ENCODE measurements at regions not wholly inside any gene's neighbourhood (a gene's known extent, or its start where the extent isn't known, plus 50 kb on each side); places are given as distances from the start of the nearest gene placed in this dataset.

DNA sequence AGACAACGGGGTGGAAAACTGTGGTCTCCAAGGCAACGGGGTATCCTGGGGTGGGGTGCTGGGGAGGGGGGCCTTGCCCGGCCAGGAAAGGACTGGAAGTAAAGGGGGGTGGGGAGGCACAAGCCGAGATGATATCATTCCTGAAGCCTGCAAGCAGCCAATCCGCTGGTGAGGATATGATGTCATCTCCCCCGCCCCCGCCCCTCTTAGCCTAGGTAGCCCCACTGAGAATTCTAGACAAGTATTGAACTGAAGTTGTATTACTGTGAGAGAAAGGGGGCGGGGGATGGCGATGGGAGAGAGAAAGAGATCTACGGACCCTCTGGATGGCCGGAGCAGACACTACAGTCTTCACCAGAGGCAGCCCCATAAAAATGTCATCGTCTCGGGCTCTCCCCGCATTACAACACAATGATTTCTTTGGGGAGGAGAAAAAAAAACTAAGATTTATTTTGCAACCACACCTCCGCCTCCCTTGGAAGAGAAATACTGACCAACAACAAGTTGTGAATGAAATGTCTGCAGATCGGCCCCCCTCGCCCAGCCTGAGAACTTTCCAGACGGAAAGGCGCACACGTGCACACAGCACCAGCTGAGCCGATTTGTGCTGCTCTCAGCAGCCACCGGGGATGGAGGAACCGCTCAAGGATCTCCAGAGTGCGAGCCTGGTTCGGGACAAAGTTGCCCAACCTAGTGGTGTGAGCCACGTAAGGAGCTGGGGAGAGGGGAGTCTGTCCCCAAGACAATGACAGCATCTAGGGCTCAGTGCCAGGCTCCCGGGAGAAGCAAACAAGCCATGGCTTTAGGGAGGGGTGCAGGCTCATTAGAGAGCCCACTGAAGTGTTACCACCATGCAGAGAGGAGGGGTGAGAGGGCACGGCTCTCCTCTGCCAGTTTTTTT, 222.1 kb downstream of the SOX9 start:
- DNase-seq (ENCODE audit: low read depth), result no peak

DNA sequence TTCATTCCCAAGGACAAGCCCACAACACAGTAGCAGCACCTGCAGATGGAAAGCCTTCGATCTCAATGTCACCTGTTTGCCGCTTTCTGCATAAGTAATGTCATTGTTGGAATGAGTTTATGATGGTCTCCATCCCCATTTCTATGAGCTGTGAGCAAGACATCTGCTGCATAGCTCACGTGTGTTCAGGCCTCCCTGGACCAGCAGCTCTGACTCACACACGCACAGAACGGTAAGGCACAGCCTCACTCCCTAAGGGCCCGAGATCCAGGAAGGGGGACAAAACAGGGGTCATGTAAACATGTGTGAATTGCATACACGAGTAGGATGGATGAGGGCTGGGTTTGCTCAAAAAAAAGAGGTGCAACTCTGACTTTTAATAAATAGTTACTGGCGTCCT, 223.1 kb downstream of the SOX9 start:
- DNase-seq (ENCODE audit: low read depth), result no peak

DNA sequence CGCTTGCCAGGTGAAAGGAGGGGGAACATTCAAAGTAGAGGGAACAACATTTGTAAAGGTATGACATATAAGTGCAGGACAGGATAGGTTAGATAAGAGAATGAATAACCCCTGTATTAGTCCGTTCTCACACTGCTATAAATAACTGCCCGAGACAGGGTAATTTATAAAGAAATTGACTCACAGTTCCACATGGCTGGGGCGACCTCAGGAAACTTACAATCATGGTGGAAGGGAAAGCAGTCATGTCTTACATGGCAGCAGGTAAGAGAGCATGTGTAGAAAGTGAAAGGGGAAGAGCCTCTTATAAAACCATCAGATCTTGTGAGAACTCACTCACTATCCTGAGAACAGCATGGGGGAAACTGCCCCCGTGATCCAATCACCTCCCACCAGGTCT, 223.8 kb downstream of the SOX9 start:
- no peak for DNase-seq (ENCODE audit: low read depth)

DNA sequence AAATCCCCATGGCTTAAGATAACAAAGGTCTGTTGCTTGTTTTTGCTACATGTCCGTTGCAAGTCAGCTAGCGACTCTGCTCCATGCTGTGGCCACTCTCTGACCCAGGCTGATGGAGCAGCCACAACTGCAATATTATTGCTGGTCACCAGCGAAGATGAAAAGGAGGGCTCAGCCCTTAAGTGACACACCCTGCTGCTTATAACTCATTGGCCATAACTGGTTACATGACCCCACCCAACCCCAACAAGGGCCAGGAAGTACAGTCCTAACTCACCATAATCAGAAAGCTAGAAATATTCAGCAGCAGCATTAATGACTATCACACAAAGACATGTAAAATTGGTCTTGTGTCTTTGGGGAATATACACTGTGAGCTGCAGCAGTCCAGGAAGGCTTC, 224.3 kb downstream of the SOX9 start:
- DNase-seq (ENCODE audit: low read depth), result no peak

DNA sequence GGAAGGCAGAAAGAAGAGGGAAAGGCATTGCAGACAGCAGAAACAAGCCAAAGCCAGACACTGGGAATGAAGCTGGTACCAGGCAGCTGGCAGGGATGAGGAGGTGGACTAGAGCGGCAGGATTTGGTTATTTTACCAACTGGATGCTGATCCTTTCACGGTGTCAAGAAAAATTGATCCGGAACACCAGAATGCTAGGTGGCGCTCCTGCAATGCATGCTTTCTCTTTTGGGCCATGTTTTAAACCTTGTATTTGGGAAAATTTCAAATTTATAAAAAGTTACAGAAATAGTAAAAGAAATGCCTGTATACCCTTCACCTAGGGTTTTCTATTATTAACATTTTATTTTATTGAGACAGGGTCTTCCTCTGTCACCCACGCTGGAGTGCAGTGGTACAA, 224.7 kb downstream of the SOX9 start:
- no peak for DNase-seq (ENCODE audit: low read depth)

DNA sequence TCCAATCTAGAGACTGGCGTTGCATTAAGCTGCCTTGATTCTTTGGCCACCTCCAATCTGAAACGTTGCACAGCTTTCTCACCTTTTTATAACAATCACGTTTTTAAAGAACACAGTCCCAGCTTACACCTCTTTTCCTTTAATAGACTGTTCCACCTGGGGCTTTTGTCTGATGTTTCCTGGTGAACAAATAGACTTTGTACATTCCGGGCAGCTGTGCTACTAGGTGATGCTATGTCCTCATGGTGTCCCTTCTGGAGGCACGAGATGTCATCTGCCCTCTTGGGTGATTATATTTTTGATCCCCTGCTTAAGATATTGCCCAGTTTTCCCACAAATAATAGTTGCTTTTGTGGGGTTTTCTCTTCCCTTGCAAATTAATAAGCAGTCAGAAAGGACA, 225.5 kb downstream of the SOX9 start:
- no peak for DNase-seq (ENCODE audit: low read depth)

DNA sequence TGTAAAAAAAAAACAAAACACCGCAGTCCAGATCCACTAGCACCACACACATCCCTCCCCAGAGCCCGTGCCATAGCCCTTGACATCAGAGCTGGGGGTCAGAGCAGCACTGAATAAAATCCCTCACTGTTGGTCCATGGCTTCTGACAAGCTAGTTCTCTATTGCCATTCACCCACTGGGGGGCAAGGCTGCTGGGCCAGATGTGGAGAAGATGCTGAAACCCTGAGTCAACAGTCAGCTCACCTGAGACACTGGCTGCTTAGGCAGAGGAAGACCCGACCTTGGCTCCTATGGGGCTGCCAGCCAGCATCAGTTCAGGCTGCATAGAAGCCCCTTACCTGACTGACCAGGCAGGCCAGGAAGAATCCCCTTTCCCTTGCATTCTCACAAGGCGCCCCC, 228.2 kb downstream of the SOX9 start:
- DNase-seq (ENCODE audit: low read depth), result no peak

DNA sequence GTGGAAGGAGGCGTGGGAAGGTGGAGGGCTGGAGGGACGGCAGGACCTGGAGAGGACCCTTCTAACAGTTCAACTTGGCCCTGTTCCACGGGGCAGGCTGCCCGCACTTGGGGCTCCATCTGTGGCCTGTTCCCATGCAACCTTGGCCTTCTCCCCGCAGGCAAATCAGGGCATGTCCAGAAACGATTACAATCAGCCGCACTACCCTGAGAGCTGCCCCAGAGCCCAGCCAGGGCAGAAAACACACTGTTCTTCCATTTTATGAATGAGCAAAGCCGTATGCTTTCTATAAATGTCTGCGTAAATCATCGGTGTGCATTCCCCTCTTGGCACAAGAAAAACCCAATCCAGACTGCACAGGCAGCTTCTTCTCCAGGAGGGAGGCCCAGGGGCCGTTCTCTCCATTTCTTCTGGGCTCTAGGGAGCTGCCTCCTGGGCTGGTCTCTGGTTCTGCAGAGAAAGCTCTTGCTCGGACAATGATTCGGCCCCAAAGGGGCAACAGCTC, 228.7 kb downstream of the SOX9 start:
- DNase-seq (ENCODE audit: low read depth), result no peak

DNA sequence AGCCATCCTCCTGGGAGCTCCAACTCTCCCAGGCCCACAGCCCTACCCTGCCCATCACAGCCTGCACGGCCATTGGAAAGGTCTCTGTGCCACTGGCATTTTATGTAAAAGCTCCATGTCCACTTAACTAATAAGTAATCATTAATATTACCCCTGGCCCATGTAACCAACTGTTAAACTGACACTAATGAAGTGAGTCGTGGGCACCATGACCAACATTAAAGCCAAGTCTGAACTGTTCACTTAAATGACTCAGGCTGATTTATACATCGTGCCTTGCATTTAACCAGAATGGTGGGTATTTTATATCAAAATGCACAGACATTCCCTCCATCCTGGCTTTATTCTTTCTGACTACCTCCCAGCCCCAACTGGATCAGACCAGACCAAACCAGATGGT, 229.3 kb downstream of the SOX9 start:
- no peak for DNase-seq (ENCODE audit: low read depth)

DNA sequence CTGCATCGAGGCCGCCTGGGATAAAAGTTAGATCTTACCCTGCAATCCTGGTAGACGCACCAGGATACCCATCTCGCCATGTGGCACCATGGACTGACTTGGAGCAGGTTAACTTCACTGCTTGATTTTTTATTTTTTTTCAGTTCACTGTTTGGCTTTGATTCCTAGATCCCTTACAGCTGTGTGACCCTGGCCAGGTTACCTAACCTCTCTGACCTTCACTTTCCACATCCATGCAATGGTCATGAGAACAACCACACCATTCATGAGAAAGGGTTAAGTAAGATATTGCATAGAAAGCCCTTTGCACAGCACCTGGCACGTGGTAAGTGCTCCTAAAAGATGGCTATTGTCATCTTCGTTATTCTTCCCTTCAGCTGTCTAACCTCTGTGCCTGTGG, 230.5 kb downstream of the SOX9 start:
- DNase-seq (ENCODE audit: low read depth), result no peak

DNA sequence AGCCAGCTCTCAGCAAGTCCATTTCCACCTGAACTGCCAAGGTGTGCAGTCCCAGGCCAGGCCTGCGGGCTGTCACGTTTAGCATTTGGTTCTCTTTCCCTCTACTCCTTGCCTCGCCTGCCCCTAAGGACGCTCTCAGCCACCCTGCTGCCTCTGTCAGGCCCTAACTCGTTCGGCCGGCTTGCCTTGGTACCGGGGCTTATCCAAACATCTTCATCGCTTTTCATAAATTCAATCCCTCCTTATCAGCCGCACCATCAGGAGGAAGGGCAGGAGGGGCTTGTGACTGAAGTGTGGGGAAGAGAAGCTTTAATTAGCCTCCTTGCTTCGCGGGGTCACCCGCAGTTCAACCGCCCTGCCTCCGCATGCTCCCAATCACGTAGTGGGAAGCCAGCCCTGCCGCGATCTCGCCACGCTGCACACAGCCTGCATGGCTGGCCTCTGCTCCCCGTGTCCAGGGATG, 231.1 kb downstream of the SOX9 start:
- DNase-seq (ENCODE audit: low read depth), result no peak

DNA sequence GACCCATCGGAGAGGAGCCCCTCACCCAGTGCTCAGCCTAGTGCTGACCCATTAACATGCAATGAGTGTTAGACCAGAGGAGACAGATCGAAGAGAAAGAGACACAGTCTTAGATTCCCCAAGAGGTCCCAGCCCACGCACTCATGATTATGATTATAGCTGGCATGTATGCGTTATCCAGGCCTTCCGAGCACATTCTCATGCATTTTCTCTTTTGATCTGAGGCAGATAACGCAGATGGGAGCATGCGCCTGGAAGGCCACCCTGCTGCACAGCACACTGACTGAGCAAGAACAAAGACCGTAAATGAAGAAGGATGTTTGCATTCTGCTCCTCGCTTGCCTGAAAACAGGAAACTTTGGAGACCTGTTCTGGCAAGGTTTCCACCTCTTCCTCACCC, 232.7 kb downstream of the SOX9 start:
- DNase-seq (ENCODE audit: low read depth), result no peak

DNA sequence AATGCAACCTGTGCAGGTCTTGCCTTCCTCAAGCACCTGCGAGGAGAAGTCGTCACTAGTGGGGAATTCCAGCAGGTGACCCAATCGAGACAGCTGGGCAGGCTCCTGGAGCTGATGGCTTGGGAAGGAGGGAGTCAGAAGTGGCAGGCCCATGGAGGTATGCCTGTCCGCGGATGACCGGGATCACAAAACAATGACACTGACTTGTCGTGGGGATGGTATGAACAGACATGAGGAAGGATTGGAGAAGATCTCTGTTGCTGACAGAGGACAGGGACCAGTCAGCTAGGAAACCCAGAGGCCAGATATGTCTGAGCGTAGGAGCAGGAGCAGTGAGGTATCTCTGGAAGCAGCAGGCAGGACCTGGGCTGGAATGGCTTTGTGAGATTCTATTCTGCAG, 233.3 kb downstream of the SOX9 start:
- DNase-seq (ENCODE audit: low read depth), result no peak

DNA sequence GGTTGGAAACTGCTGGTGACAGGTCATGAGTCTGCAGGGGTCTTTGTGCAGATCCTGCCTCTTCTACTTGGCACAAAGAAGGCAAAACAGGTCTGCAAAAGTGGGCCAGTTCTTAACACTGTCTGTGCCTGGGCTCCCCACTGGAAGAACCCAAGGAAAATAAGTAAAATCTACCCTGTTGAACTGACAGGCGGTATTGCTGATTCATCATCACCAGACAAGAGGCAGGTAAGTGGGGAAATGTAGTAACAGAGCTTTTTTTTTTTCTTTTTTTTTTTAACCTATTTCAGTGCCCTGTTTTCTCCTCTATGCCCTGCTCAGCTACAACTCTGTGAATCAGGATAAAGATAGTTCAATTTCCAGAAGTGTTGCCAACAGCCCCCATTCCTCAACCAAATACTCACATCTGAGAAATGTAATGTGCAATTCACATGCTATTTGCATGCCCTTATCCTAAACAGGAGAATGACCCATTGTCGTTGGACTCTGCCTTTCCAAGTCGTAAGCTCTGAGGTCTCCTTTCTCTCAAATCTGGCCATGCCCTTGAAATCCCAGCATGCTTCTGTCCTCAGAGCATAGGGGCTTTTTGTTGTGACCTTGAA, 237.0 kb downstream of the SOX9 start:
- no peak for DNase-seq (ENCODE audit: low read depth)

DNA sequence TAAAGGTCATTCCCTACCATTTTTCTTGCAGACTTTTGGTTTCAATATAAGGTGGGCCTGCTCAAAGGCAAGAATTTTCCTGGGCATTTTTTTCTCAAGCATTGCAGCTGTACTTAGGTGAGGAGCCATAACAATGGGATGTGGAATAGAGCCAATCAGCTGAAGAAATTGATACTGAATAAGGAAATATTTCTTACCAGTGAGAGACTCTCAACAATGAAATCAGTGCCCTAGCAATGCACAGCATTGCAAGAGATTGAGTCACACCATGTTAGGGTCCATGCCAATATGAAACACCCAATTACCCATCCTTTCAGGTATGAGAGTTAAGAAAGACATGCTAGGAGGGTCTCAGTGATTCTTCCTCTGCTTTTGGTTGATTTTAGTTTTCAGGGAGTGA, 237.6 kb downstream of the SOX9 start:
- no peak for DNase-seq (ENCODE audit: low read depth)

DNA sequence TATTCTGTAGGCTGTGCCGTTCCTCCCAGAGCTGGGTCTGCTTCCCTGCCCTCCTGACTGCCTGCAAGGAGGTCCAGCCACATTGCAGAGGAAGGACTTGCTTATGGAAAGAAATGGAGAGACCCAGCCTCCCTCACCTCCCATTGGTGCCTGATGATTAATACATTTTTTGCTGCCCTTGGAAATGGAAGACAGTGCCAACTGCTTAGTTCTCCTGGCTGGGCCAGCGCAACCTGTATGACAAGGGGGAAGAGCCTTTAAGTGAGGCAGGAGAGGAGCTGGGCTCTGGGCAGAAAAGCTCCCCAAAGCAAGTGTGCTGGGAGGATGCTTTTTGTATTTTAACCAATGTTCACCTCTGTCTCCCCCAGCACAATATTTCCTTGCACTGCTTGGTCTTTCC, 238.5 kb downstream of the SOX9 start:
- DNase-seq (ENCODE audit: low read depth), result no peak

DNA sequence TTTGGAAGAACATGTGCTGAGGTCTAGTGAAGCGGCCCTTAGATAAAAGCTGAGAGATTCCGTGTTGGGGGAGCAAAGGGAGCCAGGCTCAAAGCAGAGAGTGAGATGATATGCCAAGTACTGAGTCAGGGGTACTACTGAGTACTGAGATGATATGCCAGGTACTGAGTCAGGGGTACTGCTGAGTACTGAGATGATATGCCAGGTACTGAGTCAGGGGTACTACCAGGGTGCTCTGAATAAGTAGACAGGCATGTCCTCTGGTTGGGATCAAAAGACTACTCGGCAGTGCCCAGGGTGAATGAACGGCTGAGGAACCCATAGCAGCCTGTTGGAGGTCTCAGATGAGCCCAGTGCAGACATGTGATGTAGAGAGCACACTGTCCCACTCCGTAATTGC, 239.0 kb downstream of the SOX9 start:
- no peak for DNase-seq (ENCODE audit: low read depth)

DNA sequence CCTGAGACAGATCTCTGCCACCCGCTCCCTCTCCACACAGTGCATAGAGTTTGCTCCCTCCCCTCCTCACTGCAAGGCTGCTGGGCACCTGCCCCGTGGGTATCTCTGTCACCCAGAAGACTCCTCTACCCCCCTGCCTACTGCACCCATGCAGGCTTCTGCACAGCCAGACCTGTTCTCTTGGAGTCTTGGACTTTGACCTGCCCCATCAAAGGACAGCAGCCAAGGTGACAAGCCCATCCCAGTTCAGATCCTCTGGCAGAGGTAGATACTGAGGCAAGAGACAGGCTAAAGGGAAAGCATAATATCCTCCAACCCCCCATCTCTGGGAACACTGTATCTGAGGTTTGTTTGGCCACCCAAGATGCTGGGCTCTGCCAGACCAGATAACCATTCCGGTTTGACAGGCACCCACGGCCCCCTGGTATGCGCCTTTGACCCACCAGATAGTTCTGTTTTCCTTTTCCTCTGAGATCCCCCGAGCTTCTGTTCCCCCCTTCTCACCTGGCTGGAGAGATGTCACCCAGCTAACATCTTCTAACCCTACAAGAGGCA, 239.6 kb downstream of the SOX9 start:
- no peak for DNase-seq (ENCODE audit: low read depth)

DNA sequence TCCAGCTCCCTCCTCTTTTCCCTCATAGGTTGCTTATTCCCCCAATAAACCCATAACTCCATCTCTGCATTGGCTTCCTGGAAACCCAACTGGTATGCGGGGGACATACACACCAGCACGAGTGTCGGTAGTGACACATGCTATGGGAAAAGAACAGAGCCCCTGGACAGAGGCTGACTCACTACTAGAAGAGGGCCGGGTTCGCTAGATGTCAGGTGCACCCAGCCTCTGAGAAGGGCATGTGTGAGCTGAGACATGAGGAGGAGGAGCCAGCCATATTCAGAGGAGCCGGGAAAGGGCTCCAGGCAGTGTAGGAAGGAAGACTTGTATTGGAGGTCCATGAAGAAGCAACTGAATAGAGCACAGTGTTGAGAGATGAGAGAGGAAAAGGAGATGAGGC, 241.1 kb downstream of the SOX9 start:
- DNase-seq (ENCODE audit: low read depth), result no peak

DNA sequence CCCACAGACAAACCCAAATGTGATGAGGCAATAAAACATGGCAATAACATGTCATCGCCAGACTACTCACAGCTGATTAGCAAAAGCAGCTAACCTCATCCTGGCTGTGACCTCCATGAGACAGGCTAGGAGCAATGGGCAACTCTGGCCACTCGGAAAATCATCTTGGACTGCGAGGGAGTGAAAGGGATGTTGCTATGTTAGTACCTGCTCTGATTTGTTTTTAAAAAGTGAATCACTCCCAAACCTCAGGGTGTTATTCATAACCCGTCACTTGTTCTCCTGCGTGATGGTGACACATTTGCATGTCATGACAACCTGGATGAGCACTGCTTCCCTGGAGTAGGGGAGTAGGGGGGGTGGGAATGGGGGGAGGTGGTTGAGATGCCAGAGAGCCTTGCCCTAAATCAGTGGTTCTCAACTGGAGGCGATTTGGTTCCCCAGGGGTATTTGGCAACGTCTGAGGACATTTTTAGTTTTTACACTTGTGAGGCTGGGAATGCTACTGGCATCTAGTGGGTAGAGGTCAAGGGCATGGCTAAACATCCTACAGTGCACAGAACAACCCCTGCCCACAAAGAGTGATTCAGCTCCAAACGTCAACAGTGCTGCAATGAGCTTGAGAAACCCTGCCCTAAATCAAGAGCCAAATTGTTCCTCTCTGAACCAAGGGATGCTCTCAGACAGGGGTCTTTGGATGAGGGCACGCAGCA, 241.7 kb downstream of the SOX9 start:
- no peak for DNase-seq (ENCODE audit: low read depth)

DNA sequence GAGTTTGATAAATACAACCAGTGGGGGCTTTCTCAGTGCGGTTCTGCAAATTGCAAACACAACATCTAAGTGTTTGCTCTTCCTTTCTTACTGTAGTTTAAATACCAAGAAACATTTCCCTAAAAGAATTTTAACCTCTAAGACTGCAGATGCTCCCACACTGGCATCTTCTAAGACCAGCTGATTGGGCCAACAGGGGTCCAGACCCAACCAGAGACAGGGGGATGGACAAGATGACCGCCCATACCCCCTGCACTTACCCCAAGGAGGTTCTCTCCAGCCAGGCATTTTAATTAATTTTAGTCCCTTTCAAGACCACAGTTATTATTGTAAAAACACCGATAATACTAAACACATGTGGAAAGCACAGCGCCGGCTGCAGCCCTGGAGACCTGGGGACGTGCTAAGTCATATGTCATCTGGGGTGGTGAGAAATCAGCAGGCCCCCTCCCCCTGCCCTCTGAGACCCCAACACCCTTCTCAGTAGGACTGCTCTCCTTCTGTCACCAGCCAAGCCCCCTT, 242.3 kb downstream of the SOX9 start:
- no peak for DNase-seq (ENCODE audit: low read depth)

DNA sequence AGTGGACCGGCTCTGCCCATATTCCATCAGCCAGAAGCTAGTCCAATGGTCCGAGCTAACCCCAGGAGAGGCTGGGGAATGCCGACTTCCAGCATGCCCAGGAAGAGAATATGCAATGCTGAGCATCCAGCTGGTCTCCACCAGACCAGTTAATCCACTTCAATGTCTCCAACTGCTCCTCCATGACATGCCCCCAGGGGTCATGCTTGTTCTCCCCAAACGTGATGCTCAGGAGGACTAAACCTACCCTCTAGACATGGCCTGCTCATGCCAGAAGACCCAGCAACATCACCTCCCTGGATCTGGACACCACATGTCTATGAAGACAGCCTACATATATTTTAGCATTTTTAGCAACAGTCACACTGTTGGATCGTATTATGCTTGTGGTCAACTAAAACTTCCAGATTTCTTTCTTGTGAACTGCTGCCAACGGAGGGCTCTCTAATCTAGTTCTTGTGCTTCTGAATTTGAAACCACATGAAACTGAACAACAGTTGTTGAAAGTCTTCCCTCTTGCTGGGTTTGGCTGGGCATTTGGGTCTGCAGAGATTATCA, 245.1 kb downstream of the SOX9 start:
- no peak for DNase-seq (ENCODE audit: low read depth)
